ENCODE measurements at regions not wholly inside any gene's neighbourhood (a gene's known extent, or its start where the extent isn't known, plus 50 kb on each side); places are given as distances from the start of the nearest gene placed in this dataset.

GRCh38 chr13:33518452-33518851 lies 232.9 kb upstream of the STARD13 start:
- ChIA-PET POLR2A (no interaction called here), CTCF (no interaction called here)
- H3K4me1 ChIP-seq = no peaks in the 10 kb centered on the region
- H3K27ac ChIP-seq = no peak overlapping the region
- TF ChIP-seq RNF2 (IDR thresholded peaks at IDR 0.05; ENCODE audit: borderline replicate concordance, low read depth) (no peak), EHF (CRISPR knock-in tag; IDR thresholded peaks at IDR 0.05) (no peak), NPAS2 (CRISPR knock-in tag; IDR thresholded peaks at IDR 0.05; ENCODE audit: borderline replicate concordance) (no peak), ZSCAN20 (CRISPR knock-in tag; IDR thresholded peaks at IDR 0.05) (no peak), USF2 (IDR thresholded peaks at IDR 0.05) (no peak), POLR2A (IDR thresholded peaks at IDR 0.05; ENCODE audit: low read length) (no peak), NFE2L2 (conservative IDR thresholded peaks at IDR 0.05; ENCODE audit: low read length) (no peak)
- no peak for ATAC-seq
- no peaks in the 10 kb centered on the region for H3K9me3 ChIP-seq
- no peak overlapping the region for H3K4me3 ChIP-seq
- WGBS (ENCODE audit: missing lambda C conversion rate) = 43% methylated on average over 2 of the region's 2 CpGs
- no peak for DNase-seq (ENCODE audit: low read depth in 1 of 2, low spot score in 1 of 2)
- FAIRE-seq = no peak
- no peak overlapping the region for H3K4me2 ChIP-seq

GRCh38 chr13:33519561-33520467 lies 234.3 kb upstream of the STARD13 start:
- no peak for DNase-seq (ENCODE audit: low read depth in 1 of 2, low spot score in 1 of 2)
- 71% methylated on average over 8 of the region's 8 CpGs for WGBS (ENCODE audit: missing lambda C conversion rate)
- no peak overlapping the region for H3K27ac ChIP-seq
- CTCF ChIA-PET = no interaction called here
- no peak for ATAC-seq
- H3K4me1 ChIP-seq = peaks cover 9% of the 10 kb centered on the region; the same call in 1 of the 3 replicates
- POLR2A ChIA-PET = no interaction called here
- no peak overlapping the region for H3K4me3 ChIP-seq
- H3K9me3 ChIP-seq = no peaks in the 10 kb centered on the region
- TF ChIP-seq HDAC2 (IDR thresholded peaks at IDR 0.05) (no peak), FOSB (CRISPR knock-in tag; IDR thresholded peaks at IDR 0.05) (no peak), RAD21 (conservative IDR thresholded peaks at IDR 0.05 in 1 of 2, IDR thresholded peaks at IDR 0.05 in 1 of 2) (no peak), FOXS1 (CRISPR knock-in tag; IDR thresholded peaks at IDR 0.05) (no peak), RARB (CRISPR knock-in tag; IDR thresholded peaks at IDR 0.05) (no peak), MAFK (IDR thresholded peaks at IDR 0.05; ENCODE audit: partially characterized antibody) (no peak), HMGXB4 (CRISPR knock-in tag; IDR thresholded peaks at IDR 0.05; ENCODE audit: borderline replicate concordance) (no peak), EP300 (IDR thresholded peaks at IDR 0.05) (no peak), CBX8 (IDR thresholded peaks at IDR 0.05) (no peak), MAZ (IDR thresholded peaks at IDR 0.05; ENCODE audit: borderline replicate concordance, low read depth, low read length) (no peak), E2F6 (IDR thresholded peaks at IDR 0.05; ENCODE audit: borderline replicate concordance, low read depth) (no peak), JUN (IDR thresholded peaks at IDR 0.05) (no peak), TFCP2L1 (CRISPR knock-in tag; IDR thresholded peaks at IDR 0.05) (no peak), TP53 (CRISPR knock-in tag; IDR thresholded peaks at IDR 0.05) (no peak)
- no peak for FAIRE-seq
- H3K4me2 ChIP-seq = no peak overlapping the region

GRCh38 chr13:33520468-33520839 lies 234.9 kb upstream of the STARD13 start:
- ChIA-PET POLR2A (no interaction called here), CTCF (no interaction called here)
- no peak for DNase-seq (ENCODE audit: low read depth in 1 of 2, low spot score in 1 of 2)
- Histone ChIP-seq H3K4me1 (peaks cover 9% of the 10 kb centered on the region; the same call in 1 of the 3 replicates), H3K4me2 (no peak overlapping the region), H3K9me3 (no peaks in the 10 kb centered on the region), H3K4me3 (no peak overlapping the region), H3K27ac (no peak overlapping the region)
- 68% methylated on average over 5 of the region's 5 CpGs for WGBS (ENCODE audit: missing lambda C conversion rate)
- FAIRE-seq = no peak
- TF ChIP-seq ELK1 (IDR thresholded peaks at IDR 0.05; ENCODE audit: low read depth, low read length) = no peak
- no peak for TF ChIP-seq MAX (IDR thresholded peaks at IDR 0.05)
- TF ChIP-seq NFE2L2 (conservative IDR thresholded peaks at IDR 0.05; ENCODE audit: low read length) = no peak
- no peak for TF ChIP-seq MAZ (IDR thresholded peaks at IDR 0.05; ENCODE audit: borderline replicate concordance, low read depth, low read length)
- no peak for TF ChIP-seq HOXB13 (CRISPR knock-in tag; IDR thresholded peaks at IDR 0.05; ENCODE audit: low read depth)
- TF ChIP-seq USF2 (IDR thresholded peaks at IDR 0.05) = no peak
- TF ChIP-seq TFCP2L1 (CRISPR knock-in tag; IDR thresholded peaks at IDR 0.05) = no peak
- TF ChIP-seq RNF2 (IDR thresholded peaks at IDR 0.05; ENCODE audit: borderline replicate concordance, low read depth) = no peak
- ATAC-seq = no peak
